ENCODE measurements at regions not wholly inside any gene's neighbourhood (a gene's known extent, or its start where the extent isn't known, plus 50 kb on each side); places are given as distances from the start of the nearest gene placed in this dataset.

GRCh38 chr12:68462803-68463202 lies 130.6 kb upstream of the MDM1 start:
- H3K9me3 Mint-ChIP-seq, result no peaks in the 10 kb centered on the region
- no peaks in the 10 kb centered on the region for H3K27me3 Mint-ChIP-seq
- ATAC-seq (replicated peaks), result peak; percentile 64
- DNase-seq, result no peak
- H3K36me3 Mint-ChIP-seq (ENCODE audit: insufficient read depth), result peaks cover 5% of the 10 kb centered on the region
- H3K4me3 Mint-ChIP-seq, result peak overlapping the region; percentile 79 to 84
- H3K27ac Mint-ChIP-seq, result peak overlapping the region; percentile 91 to 96
- H3K4me1 Mint-ChIP-seq (ENCODE audit: low read depth in 2 of 2), result peaks cover 10 to 33% of the 10 kb centered on the region in 2 donors

- Mint-ChIP-seq H3K27me3 (no peaks in the 10 kb centered on the region), H3K4me1 (ENCODE audit: low read depth in 2 of 2) (peaks cover 11 to 16% of the 10 kb centered on the region in 2 donors), H3K27ac (no peak overlapping the region), H3K9me3 (no peaks in the 10 kb centered on the region), H3K4me3 (no peak overlapping the region), H3K36me3 (ENCODE audit: insufficient read depth) (peaks cover 5% of the 10 kb centered on the region)
- no peak for DNase-seq
- no peak for ATAC-seq (replicated peaks)
Observed at GRCh38 chr12:68465227-68465626, 133.1 kb upstream of the MDM1 start.

GRCh38 chr12:68467514-68467913 lies 135.4 kb upstream of the MDM1 start:
- Mint-ChIP-seq H3K9me3 (no peaks in the 10 kb centered on the region), H3K27me3 (no peaks in the 10 kb centered on the region), H3K4me3 (no peak overlapping the region), H3K4me1 (ENCODE audit: low read depth in 2 of 2) (peaks cover 14% of the 10 kb centered on the region in 2 donors), H3K27ac (no peak overlapping the region), H3K36me3 (ENCODE audit: insufficient read depth) (peaks cover 5% of the 10 kb centered on the region)
- DNase-seq (no peak), ATAC-seq (replicated peaks) (no peak)

- peaks cover 3% of the 10 kb centered on the region for H3K36me3 Mint-ChIP-seq (ENCODE audit: insufficient read depth)
- no peaks in the 10 kb centered on the region for H3K27me3 Mint-ChIP-seq
- no peaks in the 10 kb centered on the region for H3K9me3 Mint-ChIP-seq
- peak overlapping the region in 1 of 2 donors; percentile 32 for H3K27ac Mint-ChIP-seq
- DNase-seq, result no peak
- H3K4me3 Mint-ChIP-seq, result no peak overlapping the region
- peaks cover 10 to 11% of the 10 kb centered on the region in 2 donors for H3K4me1 Mint-ChIP-seq (ENCODE audit: low read depth in 2 of 2)
- no peak for ATAC-seq (replicated peaks)
Observed at GRCh38 chr12:68468036-68468435, 135.9 kb upstream of the MDM1 start.

- H3K4me1 Mint-ChIP-seq (ENCODE audit: low read depth in 2 of 2), result peaks cover 2 to 7% of the 10 kb centered on the region in 2 donors
- no peaks in the 10 kb centered on the region for H3K36me3 Mint-ChIP-seq (ENCODE audit: insufficient read depth)
- H3K4me3 Mint-ChIP-seq, result no peak overlapping the region
- no peaks in the 10 kb centered on the region for H3K27me3 Mint-ChIP-seq
- DNase-seq (no peak), ATAC-seq (replicated peaks) (no peak)
- no peaks in the 10 kb centered on the region for H3K9me3 Mint-ChIP-seq
- H3K27ac Mint-ChIP-seq, result no peak overlapping the region
Observed at GRCh38 chr12:68469113-68469512, 137.0 kb upstream of the MDM1 start.

GRCh38 chr12:68470664-68471328 lies 138.6 kb upstream of the MDM1 start:
- no peaks in the 10 kb centered on the region for H3K36me3 Mint-ChIP-seq (ENCODE audit: insufficient read depth)
- no peak overlapping the region for H3K27ac Mint-ChIP-seq
- no peak overlapping the region for H3K4me3 Mint-ChIP-seq
- H3K27me3 Mint-ChIP-seq, result no peaks in the 10 kb centered on the region
- ATAC-seq (replicated peaks) (no peak), DNase-seq (no peak)
- H3K4me1 Mint-ChIP-seq (ENCODE audit: low read depth in 2 of 2), result peaks cover 0 to 8% of the 10 kb centered on the region in 2 donors
- H3K9me3 Mint-ChIP-seq, result no peaks in the 10 kb centered on the region

- H3K4me1 Mint-ChIP-seq (ENCODE audit: low read depth in 2 of 2), result peaks cover 0 to 6% of the 10 kb centered on the region in 2 donors
- ATAC-seq (replicated peaks), result no peak
Observed at GRCh38 chr12:68474467-68475204, 136.1 kb upstream of the RAP1B start.

GRCh38 chr12:68476794-68477193 lies 133.9 kb upstream of the RAP1B start:
- no peak for DNase-seq
- Mint-ChIP-seq H3K36me3 (ENCODE audit: insufficient read depth) (no peaks in the 10 kb centered on the region), H3K27me3 (no peaks in the 10 kb centered on the region), H3K4me1 (ENCODE audit: low read depth in 2 of 2) (peaks cover 8 to 9% of the 10 kb centered on the region in 2 donors), H3K4me3 (no peak overlapping the region), H3K9me3 (no peaks in the 10 kb centered on the region), H3K27ac (no peak overlapping the region)
- no peak for ATAC-seq (replicated peaks)

More at GRCh38 chr12:68474467-68475204, 136.1 kb upstream of the RAP1B start:
- Mint-ChIP-seq H3K9me3 (no peaks in the 10 kb centered on the region), H3K4me3 (no peak overlapping the region), H3K27me3 (no peaks in the 10 kb centered on the region), H3K27ac (no peak overlapping the region), H3K36me3 (ENCODE audit: insufficient read depth) (no peaks in the 10 kb centered on the region)
- no peak for DNase-seq

GRCh38 chr12:68477261-68477772 lies 133.4 kb upstream of the RAP1B start:
- Mint-ChIP-seq H3K4me1 (ENCODE audit: low read depth in 2 of 2) (peaks cover 13 to 14% of the 10 kb centered on the region in 2 donors), H3K9me3 (no peaks in the 10 kb centered on the region)
- ATAC-seq (replicated peaks), result no peak

GRCh38 chr12:68477906-68478305 lies 132.8 kb upstream of the RAP1B start:
- no peaks in the 10 kb centered on the region for H3K9me3 Mint-ChIP-seq
- H3K27me3 Mint-ChIP-seq, result no peaks in the 10 kb centered on the region
- H3K4me3 Mint-ChIP-seq, result no peak overlapping the region
- DNase-seq (no peak), ATAC-seq (replicated peaks) (no peak)
- H3K36me3 Mint-ChIP-seq (ENCODE audit: insufficient read depth), result no peaks in the 10 kb centered on the region
- H3K4me1 Mint-ChIP-seq (ENCODE audit: low read depth in 2 of 2), result peaks cover 19% of the 10 kb centered on the region in 2 donors
- H3K27ac Mint-ChIP-seq, result no peak overlapping the region

More at GRCh38 chr12:68477261-68477772, 133.4 kb upstream of the RAP1B start:
- Mint-ChIP-seq H3K27me3 (no peaks in the 10 kb centered on the region), H3K4me3 (no peak overlapping the region), H3K36me3 (ENCODE audit: insufficient read depth) (no peaks in the 10 kb centered on the region), H3K27ac (no peak overlapping the region)
- DNase-seq, result no peak

- H3K27ac Mint-ChIP-seq, result no peak overlapping the region
- H3K27me3 Mint-ChIP-seq, result no peaks in the 10 kb centered on the region
Observed at GRCh38 chr12:68478516-68479260, 132.0 kb upstream of the RAP1B start.

GRCh38 chr12:68479261-68479895 lies 131.3 kb upstream of the RAP1B start:
- DNase-seq (no peak), ATAC-seq (replicated peaks) (no peak)
- Mint-ChIP-seq H3K4me1 (ENCODE audit: low read depth in 2 of 2) (peaks cover 23 to 33% of the 10 kb centered on the region in 2 donors), H3K36me3 (ENCODE audit: insufficient read depth) (no peaks in the 10 kb centered on the region), H3K27ac (no peak overlapping the region), H3K27me3 (no peaks in the 10 kb centered on the region), H3K4me3 (no peak overlapping the region), H3K9me3 (no peaks in the 10 kb centered on the region)

More at GRCh38 chr12:68478516-68479260, 132.0 kb upstream of the RAP1B start:
- DNase-seq (no peak), ATAC-seq (replicated peaks) (no peak)
- Mint-ChIP-seq H3K36me3 (ENCODE audit: insufficient read depth) (no peaks in the 10 kb centered on the region), H3K9me3 (no peaks in the 10 kb centered on the region), H3K4me3 (no peak overlapping the region), H3K4me1 (ENCODE audit: low read depth in 2 of 2) (peaks cover 23 to 27% of the 10 kb centered on the region in 2 donors)

- H3K4me1 Mint-ChIP-seq (ENCODE audit: low read depth in 2 of 2), result peaks cover 22 to 33% of the 10 kb centered on the region in 2 donors
- no peaks in the 10 kb centered on the region for H3K9me3 Mint-ChIP-seq
- no peak for ATAC-seq (replicated peaks)
Observed at GRCh38 chr12:68479896-68480291, 130.8 kb upstream of the RAP1B start.

More at GRCh38 chr12:68479896-68480291, 130.8 kb upstream of the RAP1B start:
- H3K4me3 Mint-ChIP-seq, result no peak overlapping the region
- H3K36me3 Mint-ChIP-seq (ENCODE audit: insufficient read depth), result no peaks in the 10 kb centered on the region
- no peaks in the 10 kb centered on the region for H3K27me3 Mint-ChIP-seq
- no peak overlapping the region for H3K27ac Mint-ChIP-seq
- DNase-seq, result no peak

All from effector memory CD8-positive, alpha-beta T cell (primary cell).